SK-N-SH (cell line): ENCODE measurements at regions not wholly inside any gene's neighbourhood (a gene's known extent, or its start where the extent isn't known, plus 50 kb on each side); places are given as distances from the start of the nearest gene placed in this dataset.

Experiments
- CTCF ChIA-PET: fragments of 300-600, 350-600 bp; formaldehyde crosslinking; extraction: SDS; loops from one replicate; lab custom pipeline; 2021; lab: Yijun Ruan, JAX
- POLR2A ChIA-PET: fragments of 350-600 bp; sonication (Branson Sonifier 250); formaldehyde crosslinking; extraction: SDS; loops from one replicate; lab custom pipeline; 2020; ENCODE audit warnings: antibody characterized with exemption, inconsistent platforms; lab: Yijun Ruan, JAX
- DNase-seq: peaks from one replicate; pipeline ENCODE4 v3.0.0; 2012
- H2AFZ ChIP-seq: fragments of 200-600 bp; sonication (generic); 2 replicates; pipeline ENCODE4 v1.8.1; 2016; ENCODE audit warnings: antibody characterized with exemption, mild to moderate bottlenecking, low read depth
- H3F3A ChIP-seq: fragments of 200-600 bp; sonication (generic); replicated peaks from 2 replicates; pipeline ENCODE3; 2016; ENCODE audit warnings: antibody characterized with exemption, mild to moderate bottlenecking; ENCODE audit not compliant: insufficient read depth
- H3K27ac ChIP-seq, 2 experiments: fragments of 200-500 bp in 1 of 2; fragments of 200-600 bp in 1 of 2; sonication (Bioruptor generic) in 1 of 2; sonication (generic), shearing (Covaris generic) in 1 of 2; 2 replicates each; pipeline versions ENCODE4 v1.5.1 to v1.6.1; 2014 to 2016; ENCODE audit warnings: low read depth in 2 of 2, inconsistent platforms in 1 of 2, low read length in 1 of 2, mild to moderate bottlenecking in 1 of 2, mixed read lengths in 1 of 2
- H3K27me3 ChIP-seq: fragments of 200-600 bp; sonication (generic), shearing (Covaris generic); 2 replicates; pipeline ENCODE4 v1.6.1; 2016; ENCODE audit warnings: mixed run types; ENCODE audit not compliant: insufficient read depth
- H3K36me3 ChIP-seq, 2 experiments: fragments of 200-500 bp in 1 of 2; fragments of 200-600 bp in 1 of 2; sonication (Bioruptor generic) in 1 of 2; sonication (generic) in 1 of 2; replicated peaks in 1 of 2; 2 replicates each; pipeline versions ENCODE3 to v1.5.1; 2014 to 2016; ENCODE audit warnings: low read length in 1 of 2, mild to moderate bottlenecking in 1 of 2; ENCODE audit not compliant: insufficient read depth in 2 of 2, control insufficient read depth in 1 of 2
- H3K4me1 ChIP-seq, 2 experiments: fragments of 200-500 bp in 1 of 2; fragments of 200-600 bp in 1 of 2; sonication (Bioruptor generic) in 1 of 2; sonication (generic), shearing (Covaris generic) in 1 of 2; 2 replicates each; pipeline versions ENCODE4 v1.5.1 to v1.6.1; 2014 to 2016; ENCODE audit warnings: low read depth in 1 of 2, low read length in 1 of 2, mixed run types in 1 of 2; ENCODE audit not compliant: insufficient read depth in 2 of 2, control insufficient read depth in 1 of 2
- H3K4me2 ChIP-seq: fragments of 200-600 bp; sonication (generic), shearing (Covaris generic); 2 replicates; pipeline ENCODE4 v1.6.1; 2017; ENCODE audit warnings: mixed run types
- H3K4me3 ChIP-seq, 2 experiments: fragments of 200-500 bp in 1 of 2; fragments of 200-600 bp in 1 of 2; sonication (Bioruptor generic) in 1 of 2; sonication (generic), shearing (Covaris generic) in 1 of 2; 2 replicates each; pipeline versions ENCODE4 v1.5.1 to v1.8.1; 2014 to 2016; ENCODE audit warnings: low read depth in 2 of 2, inconsistent platforms in 1 of 2, low read length in 1 of 2, mild to moderate bottlenecking in 1 of 2, mixed read lengths in 1 of 2, moderate library complexity in 1 of 2
- H3K79me2 ChIP-seq: fragments of 200-600 bp; sonication (generic); 2 replicates; pipeline ENCODE4 v1.8.1; 2017; ENCODE audit warnings: mild to moderate bottlenecking; ENCODE audit not compliant: insufficient read depth
- H3K9ac ChIP-seq: fragments of 200-600 bp; sonication (generic); 2 replicates; pipeline ENCODE4 v1.6.1; 2017; ENCODE audit warnings: mixed run types
- H3K9me2 ChIP-seq: fragments of 200-600 bp; sonication (generic); 2 replicates; pipeline ENCODE4 v1.6.1; 2017; ENCODE audit warnings: mixed run types
- H3K9me3 ChIP-seq: fragments of 200-600 bp; sonication (generic); 2 replicates; pipeline ENCODE4 v1.6.1; 2017; ENCODE audit warnings: mixed run types, mild to moderate bottlenecking, moderate library complexity
- H4K20me1 ChIP-seq: fragments of 200-600 bp; sonication (generic); 2 replicates; pipeline ENCODE4 v1.6.1; 2017; ENCODE audit warnings: mild to moderate bottlenecking, mixed run types; ENCODE audit not compliant: insufficient read depth
- CHD2 ChIP-seq: fragments of 150-350 bp; IDR thresholded peaks from 2 replicates; pipeline ENCODE4 v1.6.1; 2018; ENCODE audit warnings: low read length; ENCODE audit not compliant: partially characterized antibody
- EP300 ChIP-seq, 2 experiments: IDR thresholded peaks; 2 replicates each; pipeline versions ENCODE4 v1.4.0 to v1.6.1; 2012; ENCODE audit warnings: borderline replicate concordance in 1 of 2, low read depth in 1 of 2, low read length in 1 of 2
- EZH2phosphoT487 ChIP-seq: fragments of 200-600 bp; sonication (generic); IDR thresholded peaks from 2 replicates; pipeline ENCODE4 v1.6.1; 2017; ENCODE audit warnings: low read depth, mixed run types, mild to moderate bottlenecking, antibody characterized with exemption, moderate library complexity, borderline replicate concordance
- FOSL2 ChIP-seq: IDR thresholded peaks from 2 replicates; pipeline ENCODE4 v1.4.0; 2012; ENCODE audit warnings: low read depth, mild to moderate bottlenecking, moderate library complexity, borderline replicate concordance
- FOXJ3 ChIP-seq: sonication (generic); formaldehyde crosslinking; IDR thresholded peaks from 2 replicates; pipeline ENCODE4 v1.5.1; 2020; ENCODE audit warnings: mild to moderate bottlenecking, missing genetic modification reagents
- GABPA ChIP-seq: IDR thresholded peaks from 2 replicates; pipeline ENCODE4 v1.4.0; 2012; ENCODE audit warnings: low read depth, mild to moderate bottlenecking
- JUND ChIP-seq: IDR thresholded peaks from 2 replicates; pipeline ENCODE4 v1.4.0; 2012
- MEF2A ChIP-seq: IDR thresholded peaks from 2 replicates; pipeline ENCODE4 v1.4.0; 2012; ENCODE audit warnings: low read depth, borderline replicate concordance
- MXI1 ChIP-seq: IDR thresholded peaks from 2 replicates; pipeline ENCODE4 v1.6.1; 2012; ENCODE audit warnings: mild to moderate bottlenecking, low read depth, low read length, improper control_type of control experiment
- NFIC ChIP-seq: IDR thresholded peaks from 2 replicates; pipeline ENCODE4 v1.4.0; 2012; ENCODE audit warnings: borderline replicate concordance
- RAD21 ChIP-seq: IDR thresholded peaks from 2 replicates; pipeline ENCODE4 v1.6.1; 2012; ENCODE audit warnings: mild to moderate bottlenecking, low read length
- RCOR1 ChIP-seq: fragments of 150-350 bp; IDR thresholded peaks from 2 replicates; pipeline ENCODE4 v1.6.1; 2017; ENCODE audit warnings: antibody characterized with exemption, low read length
- RFX5 ChIP-seq: IDR thresholded peaks from 2 replicates; pipeline ENCODE4 v1.6.1; 2012; ENCODE audit warnings: mild to moderate bottlenecking, improper control_type of control experiment, low read length
- RXRA ChIP-seq: IDR thresholded peaks from 2 replicates; pipeline ENCODE4 v1.4.0; 2012; ENCODE audit warnings: low read depth, mild to moderate bottlenecking, borderline replicate concordance
- SIN3A ChIP-seq: IDR thresholded peaks from 2 replicates; pipeline ENCODE4 v1.6.1; 2012; ENCODE audit warnings: low read depth, mild to moderate bottlenecking, low read length, moderate library complexity, borderline replicate concordance
- SMC3 ChIP-seq: IDR thresholded peaks from 2 replicates; pipeline ENCODE4 v1.6.1; 2012; ENCODE audit warnings: low read depth, low read length, improper control_type of control experiment
- TCF12 ChIP-seq: IDR thresholded peaks from 2 replicates; pipeline ENCODE4 v1.4.0; 2012
- WGBS: methylation state at CpG from one replicate; pipeline ENCODE4 v1.1.6; 2017; ENCODE audit warnings: low lambda C conversion rate; 5-methylcytosine and 5-hydroxymethylcytosine counted together
- TF ChIP-seq, protein P1 (sequence below): IDR thresholded peaks from 2 replicates; pipeline ENCODE4 v1.4.0; 2012; ENCODE audit warnings: low read depth, borderline replicate concordance
- TF ChIP-seq, protein P2 (sequence below): fragments of 150-350 bp; IDR thresholded peaks from 2 replicates; pipeline ENCODE4 v1.6.1; 2017; ENCODE audit warnings: antibody characterized with exemption, low read length, low read depth, borderline replicate concordance
- TF ChIP-seq, protein P3 (sequence below): IDR thresholded peaks from 2 replicates; pipeline ENCODE4; 2012
- TF ChIP-seq, protein P4 (sequence below): IDR thresholded peaks from 2 replicates; pipeline ENCODE4 v1.4.0; 2012; ENCODE audit warnings: low read depth, borderline replicate concordance
- TF ChIP-seq, protein P5 (sequence below): fragments of 150-350 bp; IDR thresholded peaks from 2 replicates; pipeline ENCODE4 v1.6.1; 2016; ENCODE audit warnings: mild to moderate bottlenecking, low read depth, low read length
- TF ChIP-seq, protein P6 (sequence below): fragments of 200-600 bp; sonication (generic); IDR thresholded peaks from 2 replicates; pipeline ENCODE4 v1.6.1; 2017; ENCODE audit warnings: antibody characterized with exemption, mild to moderate bottlenecking, moderate library complexity
- TF ChIP-seq, protein P7 (sequence below): IDR thresholded peaks from 2 replicates; pipeline ENCODE4 v1.4.0; 2012; ENCODE audit warnings: low read depth

DNA sequence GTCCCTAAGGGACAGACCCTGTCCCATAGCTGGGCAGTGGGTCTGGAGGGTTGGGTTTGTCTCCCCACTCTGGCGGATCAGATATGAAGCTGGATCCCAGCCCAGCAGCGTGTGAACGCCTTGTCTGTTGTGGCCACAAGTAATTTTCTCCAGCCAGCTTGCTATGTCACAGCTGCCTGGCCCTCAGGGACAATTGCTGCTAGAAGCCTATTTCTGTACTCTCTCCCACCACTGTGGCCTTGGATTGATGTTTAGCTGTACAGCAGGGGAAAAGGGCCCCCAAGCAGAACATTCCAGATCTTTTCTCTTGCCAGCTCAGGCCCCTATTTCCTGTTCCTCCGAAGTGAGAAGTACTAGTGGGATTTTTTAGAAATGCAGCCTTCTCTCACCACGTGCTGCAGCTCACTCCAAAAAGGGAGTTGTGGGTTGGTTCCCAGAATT is 53.5 kb upstream of the WAC start:
- Histone ChIP-seq H3K9me2 (no peaks in the 10 kb centered on the region), H3K9me3 (no peaks in the 10 kb centered on the region), H4K20me1 (no peaks in the 10 kb centered on the region), H3K4me2 (no peak overlapping the region), H3K27me3 (no peaks in the 10 kb centered on the region; the same call in 1 of the 2 replicates), H3K27ac (peak overlapping the region in 1 of 2 experiments; percentile 80; a peak in 2 of 4 replicates), H3K4me1 (peaks cover 0 to 5% of the 10 kb centered on the region in 2 experiments; a peak in 1 of 4 replicates), H3K36me3 (no peaks in the 10 kb centered on the region), H3F3A (no peaks in the 10 kb centered on the region), H3K4me3 (no peak overlapping the region), H3K79me2 (no peaks in the 10 kb centered on the region), H2AFZ (no peak overlapping the region), H3K9ac (no peak overlapping the region)
- ChIA-PET CTCF (interaction anchor here (0.8 to 2.4 kb wide), 7 partner anchors 12 to 140 kb away, joined by 3 to 6 read pairs (median 3); no protein-coding TSS in a partner anchor), POLR2A (interaction anchor here (1.1 kb wide), 1 partner anchor 53 kb away, joined by 5 read pairs; the partner anchor contains the start of gene WAC)
- 20% methylated on average over 5 of the region's 5 CpGs for WGBS
- DNase-seq, result peak; percentile 69
- TF ChIP-seq SMC3 (no peak), NFIC (no peak), EZH2phosphoT487 (no peak), RCOR1 (peak; percentile 71), FOXJ3 (CRISPR knock-in tag) (no peak; the same call in 1 of the 2 replicates), GABPA (no peak), MXI1 (0 out of 2 replicates have a peak, but pooled peaks have one; percentile 32), RFX5 (no peak), SIN3A (no peak), RXRA (no peak), TCF12 (no peak), EP300 (IDR thresholded peaks at IDR 0.05; ENCODE audit: borderline replicate concordance in 1 of 2, low read depth in 1 of 2, low read length in 1 of 2) (peak in 1 of 2 experiments; percentile 79; a peak in 2 of 4 replicates), FOSL2 (no peak), JUND (no peak), RAD21 (peak; percentile 27; the same call in 1 of the 2 replicates), CHD2 (peak; percentile 47), MEF2A (no peak)
- TF ChIP-seq, protein P1, sequence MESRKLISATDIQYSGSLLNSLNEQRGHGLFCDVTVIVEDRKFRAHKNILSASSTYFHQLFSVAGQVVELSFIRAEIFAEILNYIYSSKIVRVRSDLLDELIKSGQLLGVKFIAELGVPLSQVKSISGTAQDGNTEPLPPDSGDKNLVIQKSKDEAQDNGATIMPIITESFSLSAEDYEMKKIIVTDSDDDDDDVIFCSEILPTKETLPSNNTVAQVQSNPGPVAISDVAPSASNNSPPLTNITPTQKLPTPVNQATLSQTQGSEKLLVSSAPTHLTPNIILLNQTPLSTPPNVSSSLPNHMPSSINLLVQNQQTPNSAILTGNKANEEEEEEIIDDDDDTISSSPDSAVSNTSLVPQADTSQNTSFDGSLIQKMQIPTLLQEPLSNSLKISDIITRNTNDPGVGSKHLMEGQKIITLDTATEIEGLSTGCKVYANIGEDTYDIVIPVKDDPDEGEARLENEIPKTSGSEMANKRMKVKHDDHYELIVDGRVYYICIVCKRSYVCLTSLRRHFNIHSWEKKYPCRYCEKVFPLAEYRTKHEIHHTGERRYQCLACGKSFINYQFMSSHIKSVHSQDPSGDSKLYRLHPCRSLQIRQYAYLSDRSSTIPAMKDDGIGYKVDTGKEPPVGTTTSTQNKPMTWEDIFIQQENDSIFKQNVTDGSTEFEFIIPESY, result no peak
- TF ChIP-seq, protein P2, sequence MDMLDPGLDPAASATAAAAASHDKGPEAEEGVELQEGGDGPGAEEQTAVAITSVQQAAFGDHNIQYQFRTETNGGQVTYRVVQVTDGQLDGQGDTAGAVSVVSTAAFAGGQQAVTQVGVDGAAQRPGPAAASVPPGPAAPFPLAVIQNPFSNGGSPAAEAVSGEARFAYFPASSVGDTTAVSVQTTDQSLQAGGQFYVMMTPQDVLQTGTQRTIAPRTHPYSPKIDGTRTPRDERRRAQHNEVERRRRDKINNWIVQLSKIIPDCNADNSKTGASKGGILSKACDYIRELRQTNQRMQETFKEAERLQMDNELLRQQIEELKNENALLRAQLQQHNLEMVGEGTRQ, result no peak
- TF ChIP-seq, protein P3, sequence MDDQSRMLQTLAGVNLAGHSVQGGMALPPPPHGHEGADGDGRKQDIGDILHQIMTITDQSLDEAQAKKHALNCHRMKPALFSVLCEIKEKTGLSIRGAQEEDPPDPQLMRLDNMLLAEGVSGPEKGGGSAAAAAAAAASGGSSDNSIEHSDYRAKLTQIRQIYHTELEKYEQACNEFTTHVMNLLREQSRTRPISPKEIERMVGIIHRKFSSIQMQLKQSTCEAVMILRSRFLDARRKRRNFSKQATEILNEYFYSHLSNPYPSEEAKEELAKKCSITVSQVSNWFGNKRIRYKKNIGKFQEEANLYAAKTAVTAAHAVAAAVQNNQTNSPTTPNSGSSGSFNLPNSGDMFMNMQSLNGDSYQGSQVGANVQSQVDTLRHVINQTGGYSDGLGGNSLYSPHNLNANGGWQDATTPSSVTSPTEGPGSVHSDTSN, result no peak
- TF ChIP-seq, protein P4, sequence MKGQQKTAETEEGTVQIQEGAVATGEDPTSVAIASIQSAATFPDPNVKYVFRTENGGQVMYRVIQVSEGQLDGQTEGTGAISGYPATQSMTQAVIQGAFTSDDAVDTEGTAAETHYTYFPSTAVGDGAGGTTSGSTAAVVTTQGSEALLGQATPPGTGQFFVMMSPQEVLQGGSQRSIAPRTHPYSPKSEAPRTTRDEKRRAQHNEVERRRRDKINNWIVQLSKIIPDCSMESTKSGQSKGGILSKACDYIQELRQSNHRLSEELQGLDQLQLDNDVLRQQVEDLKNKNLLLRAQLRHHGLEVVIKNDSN, result no peak
- TF ChIP-seq, protein P5, sequence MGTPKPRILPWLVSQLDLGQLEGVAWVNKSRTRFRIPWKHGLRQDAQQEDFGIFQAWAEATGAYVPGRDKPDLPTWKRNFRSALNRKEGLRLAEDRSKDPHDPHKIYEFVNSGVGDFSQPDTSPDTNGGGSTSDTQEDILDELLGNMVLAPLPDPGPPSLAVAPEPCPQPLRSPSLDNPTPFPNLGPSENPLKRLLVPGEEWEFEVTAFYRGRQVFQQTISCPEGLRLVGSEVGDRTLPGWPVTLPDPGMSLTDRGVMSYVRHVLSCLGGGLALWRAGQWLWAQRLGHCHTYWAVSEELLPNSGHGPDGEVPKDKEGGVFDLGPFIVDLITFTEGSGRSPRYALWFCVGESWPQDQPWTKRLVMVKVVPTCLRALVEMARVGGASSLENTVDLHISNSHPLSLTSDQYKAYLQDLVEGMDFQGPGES, result no peak
- TF ChIP-seq, protein P6, sequence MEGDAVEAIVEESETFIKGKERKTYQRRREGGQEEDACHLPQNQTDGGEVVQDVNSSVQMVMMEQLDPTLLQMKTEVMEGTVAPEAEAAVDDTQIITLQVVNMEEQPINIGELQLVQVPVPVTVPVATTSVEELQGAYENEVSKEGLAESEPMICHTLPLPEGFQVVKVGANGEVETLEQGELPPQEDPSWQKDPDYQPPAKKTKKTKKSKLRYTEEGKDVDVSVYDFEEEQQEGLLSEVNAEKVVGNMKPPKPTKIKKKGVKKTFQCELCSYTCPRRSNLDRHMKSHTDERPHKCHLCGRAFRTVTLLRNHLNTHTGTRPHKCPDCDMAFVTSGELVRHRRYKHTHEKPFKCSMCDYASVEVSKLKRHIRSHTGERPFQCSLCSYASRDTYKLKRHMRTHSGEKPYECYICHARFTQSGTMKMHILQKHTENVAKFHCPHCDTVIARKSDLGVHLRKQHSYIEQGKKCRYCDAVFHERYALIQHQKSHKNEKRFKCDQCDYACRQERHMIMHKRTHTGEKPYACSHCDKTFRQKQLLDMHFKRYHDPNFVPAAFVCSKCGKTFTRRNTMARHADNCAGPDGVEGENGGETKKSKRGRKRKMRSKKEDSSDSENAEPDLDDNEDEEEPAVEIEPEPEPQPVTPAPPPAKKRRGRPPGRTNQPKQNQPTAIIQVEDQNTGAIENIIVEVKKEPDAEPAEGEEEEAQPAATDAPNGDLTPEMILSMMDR, result no peak
- TF ChIP-seq, protein P7, sequence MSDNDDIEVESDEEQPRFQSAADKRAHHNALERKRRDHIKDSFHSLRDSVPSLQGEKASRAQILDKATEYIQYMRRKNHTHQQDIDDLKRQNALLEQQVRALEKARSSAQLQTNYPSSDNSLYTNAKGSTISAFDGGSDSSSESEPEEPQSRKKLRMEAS, result no peak
